ENCODE measurements at regions not wholly inside any gene's neighbourhood (a gene's known extent, or its start where the extent isn't known, plus 50 kb on each side); places are given as distances from the start of the nearest gene placed in this dataset.
"Not testable (repeated sequence)": the region's sequence is repeated elsewhere in the genome, so short reads cannot be mapped to it uniquely, and the experiment has no call there.

DNA sequence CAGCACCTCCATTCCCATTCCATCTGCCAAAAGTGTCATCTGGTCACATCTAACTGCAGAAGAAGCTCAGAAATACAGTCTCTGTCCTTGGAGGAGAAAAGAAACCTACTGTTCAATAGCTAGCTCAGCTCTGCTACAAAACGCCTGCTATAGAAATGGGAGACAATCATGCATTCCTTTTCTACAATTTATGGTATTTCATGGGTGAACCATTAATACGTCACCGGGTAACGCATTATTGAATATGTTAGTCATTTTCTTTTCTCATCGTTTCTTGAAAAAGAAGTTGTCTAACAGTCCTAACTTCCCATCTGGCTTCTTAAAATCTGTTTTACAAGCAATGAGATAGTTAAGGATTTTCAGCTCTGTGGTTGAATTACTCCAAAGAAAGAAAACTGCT lies 496.7 kb upstream of the RBFOX1 start:
- no peak for DNase-seq

GRCh38 chr16:6835516-6835915 lies 497.1 kb upstream of the RBFOX1 start:
- DNase-seq = no peak

DNA sequence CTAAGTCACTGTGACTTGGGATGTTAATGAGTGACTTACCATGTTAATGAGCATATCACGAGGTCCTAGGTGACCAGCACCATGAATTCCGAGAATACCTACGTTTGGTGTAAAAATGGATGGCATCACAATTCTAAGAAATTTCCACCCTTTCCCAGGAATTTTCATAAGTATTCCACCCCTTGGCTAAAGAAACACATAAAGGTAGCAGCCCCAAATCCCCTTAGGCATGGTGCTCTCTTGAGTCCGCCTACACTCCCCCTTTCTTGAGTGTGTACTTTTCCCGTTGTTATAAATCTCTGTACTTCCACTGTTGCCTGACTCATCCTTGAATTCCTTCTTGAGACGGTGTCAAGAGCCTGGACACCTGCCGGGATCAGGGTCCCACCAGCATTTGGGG lies 504.0 kb upstream of the RBFOX1 start:
- no peak for DNase-seq

GRCh38 chr16:6827931-6828330 lies 504.7 kb upstream of the RBFOX1 start:
- no peak for DNase-seq

DNA sequence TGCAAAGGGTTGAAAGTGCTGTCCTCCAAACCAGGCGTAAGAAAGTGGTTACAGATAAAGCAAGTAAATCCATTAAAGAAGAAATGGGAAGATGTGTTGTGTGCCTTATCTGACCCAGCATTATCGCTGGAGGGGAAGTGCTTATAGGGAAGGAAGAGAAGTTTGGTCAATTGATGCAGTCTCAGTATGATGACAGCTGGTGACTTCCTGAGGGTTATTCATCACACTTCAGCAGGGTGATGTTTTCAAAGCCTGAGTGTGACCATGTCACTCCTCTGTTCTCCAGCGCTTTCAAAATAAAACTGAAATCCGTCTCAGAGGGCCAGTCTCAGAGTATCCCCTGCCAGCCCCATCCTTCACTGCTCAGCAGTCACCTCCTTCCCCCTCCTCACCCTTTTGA lies 505.4 kb upstream of the RBFOX1 start:
- DNase-seq = no peak

DNA sequence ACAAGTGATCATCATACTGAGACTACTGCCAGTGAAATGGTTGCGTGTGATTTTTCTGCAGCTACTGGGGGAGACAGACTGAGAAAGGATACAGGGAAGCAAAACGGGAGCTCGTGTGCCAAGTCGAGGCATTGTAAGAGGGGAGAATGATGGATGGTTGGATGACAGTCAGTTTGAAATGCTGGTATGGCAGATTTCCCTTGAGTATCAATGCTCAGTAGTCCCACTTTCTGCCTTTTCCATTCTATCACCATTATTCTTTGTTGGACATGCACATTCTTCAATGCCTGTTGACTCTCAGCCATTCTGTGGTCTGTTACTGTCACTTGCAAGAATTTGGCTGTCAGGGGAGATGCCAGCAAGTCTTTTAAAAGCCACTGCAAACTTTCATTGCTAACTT lies 510.6 kb upstream of the RBFOX1 start:
- no peak for DNase-seq

DNA sequence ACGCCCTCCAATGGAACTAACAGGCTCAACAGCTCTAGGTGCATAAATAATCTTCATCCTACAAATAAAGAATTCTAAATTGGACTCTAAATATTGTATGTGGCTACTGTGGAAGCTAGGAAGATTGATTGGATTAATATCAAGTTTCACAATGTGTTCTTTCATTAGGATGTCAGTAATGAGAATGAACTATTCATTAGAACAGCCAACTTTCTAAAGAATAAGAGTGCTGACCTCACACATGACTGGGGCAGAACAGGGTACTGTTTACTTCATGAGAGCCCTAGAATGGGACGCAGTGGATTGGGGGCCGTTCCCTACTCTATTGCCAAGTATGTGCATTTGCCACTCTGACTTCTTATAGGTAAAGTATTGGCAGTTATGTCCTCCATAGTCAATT lies 528.2 kb upstream of the RBFOX1 start:
- DNase-seq = no peak

DNA sequence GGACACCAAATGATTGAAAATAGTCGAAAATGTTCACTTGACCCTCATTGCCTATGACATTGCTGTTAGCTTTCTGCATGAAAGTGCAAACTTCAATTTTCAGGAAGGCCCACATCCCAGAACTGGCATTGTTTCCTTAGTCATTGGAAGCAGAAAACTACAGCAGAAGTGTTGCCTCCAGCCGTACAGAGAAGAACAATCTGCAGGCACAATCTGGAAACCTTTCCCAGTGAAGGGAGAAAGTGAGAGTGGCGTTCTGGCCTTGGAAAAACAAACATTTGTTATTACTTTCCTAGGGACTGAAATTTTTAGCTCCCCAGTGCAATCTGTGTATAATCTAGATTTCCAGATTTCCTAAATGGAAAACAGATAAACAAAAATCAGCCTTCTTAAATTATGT lies 529.5 kb upstream of the RBFOX1 start:
- no peak for DNase-seq

DNA sequence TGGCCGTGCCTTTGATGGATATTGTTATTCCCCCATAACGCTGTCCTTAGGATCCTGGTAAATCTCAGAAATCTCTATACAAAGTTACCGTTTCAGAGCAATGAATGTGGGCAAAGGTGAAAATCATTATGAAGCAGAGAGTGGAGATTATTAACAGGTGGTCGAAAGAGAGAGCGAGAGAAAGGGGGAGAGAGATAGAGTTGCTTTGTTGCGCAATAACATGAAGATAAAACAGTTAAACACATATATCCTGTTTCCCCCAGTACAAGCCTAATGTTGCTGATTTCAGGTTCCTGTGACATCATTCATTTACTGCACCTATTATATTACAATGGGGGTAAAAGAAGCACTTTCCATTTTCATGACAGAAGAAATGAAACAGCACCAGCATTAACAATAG lies 535.4 kb upstream of the RBFOX1 start:
- no peak for DNase-seq

DNA sequence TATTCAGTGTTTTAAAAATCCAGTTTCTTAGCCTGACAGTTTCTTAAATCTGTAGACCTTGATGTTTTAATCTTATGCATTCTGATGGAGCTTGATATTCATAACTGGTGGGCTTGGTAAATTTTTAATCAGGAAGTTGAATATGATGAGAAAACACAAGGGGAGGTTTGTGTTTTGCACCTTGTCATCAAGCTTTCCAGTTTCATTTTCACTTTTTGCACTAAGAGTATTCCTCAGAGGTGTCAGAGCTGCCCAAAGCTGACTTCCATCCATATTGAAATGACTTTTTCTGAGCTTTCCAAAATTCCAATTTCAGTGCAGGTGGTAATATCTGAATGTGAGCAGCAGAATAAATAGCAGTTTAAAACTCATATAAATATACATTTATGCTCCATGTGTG lies 555.0 kb upstream of the RBFOX1 start:
- DNase-seq = no peak

DNA sequence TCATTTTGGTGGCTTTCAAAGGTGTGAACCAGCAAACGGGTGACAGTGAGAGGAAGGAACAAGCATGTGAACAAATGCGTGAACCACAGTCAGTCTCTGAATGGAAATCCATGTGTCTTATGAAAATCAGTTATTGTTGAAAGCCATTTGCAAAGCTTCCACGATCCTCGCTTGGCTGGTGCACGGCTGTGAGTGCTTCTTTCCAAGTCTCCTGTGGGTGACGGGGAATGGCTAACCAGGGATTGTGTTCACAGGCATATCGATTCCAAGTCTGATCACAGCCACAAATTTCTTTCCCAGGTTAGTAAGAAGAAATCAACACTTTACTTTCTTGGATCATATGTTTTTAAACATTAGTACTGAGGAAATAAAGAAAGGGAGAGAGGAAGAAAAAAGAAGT lies 556.9 kb upstream of the RBFOX1 start:
- DNase-seq = no peak

DNA sequence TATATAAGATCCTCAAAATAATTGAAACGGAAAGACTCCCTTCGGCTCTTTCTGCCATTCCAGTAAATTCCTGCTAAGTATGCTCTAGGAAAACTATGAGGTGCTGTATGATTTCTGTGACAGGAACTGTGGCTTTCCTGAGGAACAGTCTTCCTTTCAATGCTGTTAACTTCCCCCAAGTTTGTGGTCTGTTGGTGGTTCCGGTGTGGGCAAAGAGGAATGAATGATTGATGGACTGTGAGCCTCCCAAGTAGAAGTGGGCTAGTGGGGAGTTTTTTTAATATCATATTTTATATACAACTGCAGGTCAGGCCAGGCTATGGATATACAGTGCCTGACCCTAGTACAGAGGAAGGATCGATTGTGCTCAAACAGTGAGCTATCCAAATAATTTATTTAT lies 560.7 kb upstream of the RBFOX1 start:
- no peak for DNase-seq

DNA sequence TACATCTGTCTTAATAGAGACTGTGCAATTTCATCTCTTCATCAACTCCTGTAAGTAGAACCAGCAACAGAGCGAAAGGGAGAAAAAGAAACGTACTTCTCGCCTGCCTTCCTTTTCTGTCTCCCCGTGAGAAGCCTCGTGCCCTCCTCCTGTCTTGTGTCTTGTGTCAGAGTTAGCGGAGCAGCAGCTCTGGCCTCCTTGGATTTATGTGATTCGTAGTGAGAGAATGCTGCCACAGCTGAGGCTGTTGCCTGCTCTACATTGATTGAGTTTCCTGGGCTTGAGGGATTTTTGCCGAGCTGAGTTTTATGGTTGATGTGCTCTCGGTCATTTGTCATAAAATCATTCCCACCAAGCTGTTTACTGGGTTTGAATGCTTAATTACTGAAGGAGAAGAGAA lies 579.1 kb upstream of the RBFOX1 start:
- DNase-seq = no peak

DNA sequence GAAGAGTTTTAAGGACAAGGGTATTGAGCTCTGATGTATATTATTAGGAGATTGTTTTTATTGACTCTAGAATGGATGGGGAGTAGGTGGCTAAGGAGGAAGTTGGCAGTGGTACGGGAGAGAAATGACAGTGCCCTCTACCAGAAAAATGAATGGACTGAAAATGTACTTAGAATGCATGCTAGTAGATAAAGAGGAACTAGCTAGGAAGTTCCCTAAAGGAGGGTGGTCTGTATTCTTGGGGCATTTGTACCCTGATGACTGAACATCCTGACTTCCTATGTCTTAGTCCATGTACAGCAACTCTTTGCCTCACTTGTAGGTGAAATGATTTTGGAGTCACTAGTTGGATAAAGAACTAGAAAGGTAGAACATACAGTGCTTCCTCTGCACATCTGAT lies 581.5 kb upstream of the RBFOX1 start:
- DNase-seq = no peak

GRCh38 chr16:6749698-6750097 lies 582.9 kb upstream of the RBFOX1 start:
- DNase-seq = no peak

- DNase-seq = not testable (repeated sequence)
These were observed 596.3 kb upstream of the RBFOX1 start for GRCh38 chr16:6736302-6736701.

DNA sequence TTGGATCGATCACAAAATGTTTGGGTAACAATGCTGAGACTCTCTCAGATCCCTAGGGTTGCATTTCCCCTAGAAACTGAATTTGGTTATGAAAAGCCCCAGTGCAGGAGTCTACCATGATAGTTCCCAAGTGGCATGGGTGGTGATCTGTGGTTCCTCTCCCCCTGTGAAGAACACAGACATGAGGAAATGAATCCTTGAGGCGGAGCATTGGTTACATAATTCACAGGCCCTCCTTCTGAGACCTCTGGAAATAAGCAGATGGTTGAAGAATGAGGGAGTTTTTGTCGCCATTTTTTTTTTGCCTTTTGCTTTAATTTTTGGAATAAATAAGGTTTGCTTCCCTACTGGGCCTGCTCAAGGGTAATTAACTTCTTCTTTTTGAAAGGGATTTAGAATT lies 597.0 kb upstream of the RBFOX1 start:
- DNase-seq = no peak

DNA sequence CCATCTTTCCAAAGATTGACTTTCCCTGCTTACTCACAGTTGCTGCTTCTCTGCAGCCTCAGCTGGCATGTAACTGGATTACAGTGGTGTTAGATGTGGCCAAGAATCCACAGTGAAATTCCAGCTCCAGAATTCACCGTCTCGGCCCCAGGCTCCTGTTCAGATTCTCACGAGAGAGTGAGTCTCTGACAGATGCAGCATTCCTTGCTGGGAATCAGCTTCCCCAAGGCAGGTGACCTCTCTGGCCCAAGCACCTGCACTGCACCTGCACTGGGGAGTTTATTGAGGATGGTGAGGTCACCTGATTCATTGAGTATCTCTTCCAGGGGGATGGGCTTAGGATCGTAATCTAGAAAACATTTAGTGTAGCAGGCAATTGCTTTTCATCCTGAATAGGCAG lies 600.5 kb upstream of the RBFOX1 start:
- DNase-seq = no peak

DNA sequence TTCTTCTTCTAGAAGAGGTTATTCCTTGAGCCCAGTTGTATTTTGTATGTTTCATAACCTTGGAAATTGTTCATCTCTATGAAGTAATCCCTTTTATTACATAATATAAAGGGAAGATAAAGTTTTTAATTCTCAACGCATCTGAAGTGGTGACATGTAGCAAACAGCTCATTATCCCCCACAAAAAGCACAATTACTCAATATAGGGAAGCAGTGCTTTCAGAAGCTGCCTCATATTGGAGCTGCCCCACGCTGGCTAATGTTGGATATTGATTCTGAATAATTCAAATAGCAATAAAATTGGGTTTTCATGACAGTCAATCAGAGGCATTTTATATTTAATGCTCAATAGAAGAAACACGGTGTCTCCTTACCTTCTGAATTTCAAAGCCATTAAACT lies 604.3 kb upstream of the RBFOX1 start:
- DNase-seq = no peak

GRCh38 chr16:6726621-6727020 lies 606.0 kb upstream of the RBFOX1 start:
- DNase-seq = no peak

DNA sequence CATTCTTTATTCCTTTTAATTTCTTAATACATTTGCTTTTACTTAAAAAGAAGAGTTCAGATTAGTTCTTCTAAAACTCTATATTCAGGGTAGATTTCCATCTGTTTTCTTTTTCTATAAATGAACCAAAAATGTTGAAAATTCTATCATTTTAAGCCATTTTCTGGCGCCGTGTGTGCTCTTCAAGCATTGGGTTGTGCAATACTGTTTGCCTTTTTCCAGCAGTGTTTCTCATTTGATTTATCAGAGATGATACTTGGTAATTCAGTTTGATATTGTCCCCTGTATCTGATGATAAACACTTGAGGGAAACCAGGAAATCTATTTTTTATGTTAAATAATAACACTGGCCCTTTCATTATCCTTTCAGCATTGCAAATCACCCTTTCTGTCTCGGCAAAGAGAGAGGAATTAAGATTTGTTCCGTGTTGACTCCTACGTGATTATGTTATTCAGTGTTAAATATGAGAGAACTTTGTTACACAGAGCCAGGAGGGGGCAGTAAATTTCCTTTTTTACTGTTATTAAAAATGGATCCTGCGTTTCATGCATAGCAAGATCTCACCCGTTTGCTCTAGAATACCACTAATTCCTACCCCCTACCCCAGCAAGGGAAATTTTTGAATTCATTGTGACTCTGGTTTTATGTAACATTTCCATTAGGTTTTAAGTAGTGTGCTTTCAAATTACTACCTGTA lies 606.9 kb upstream of the RBFOX1 start:
- no peak for DNase-seq

- DNase-seq = not testable (repeated sequence)
These were observed 607.4 kb upstream of the RBFOX1 start for GRCh38 chr16:6725206-6725605.

- DNase-seq = no peak
These were observed 609.9 kb upstream of the RBFOX1 start for GRCh38 chr16:6722786-6723185.

DNA sequence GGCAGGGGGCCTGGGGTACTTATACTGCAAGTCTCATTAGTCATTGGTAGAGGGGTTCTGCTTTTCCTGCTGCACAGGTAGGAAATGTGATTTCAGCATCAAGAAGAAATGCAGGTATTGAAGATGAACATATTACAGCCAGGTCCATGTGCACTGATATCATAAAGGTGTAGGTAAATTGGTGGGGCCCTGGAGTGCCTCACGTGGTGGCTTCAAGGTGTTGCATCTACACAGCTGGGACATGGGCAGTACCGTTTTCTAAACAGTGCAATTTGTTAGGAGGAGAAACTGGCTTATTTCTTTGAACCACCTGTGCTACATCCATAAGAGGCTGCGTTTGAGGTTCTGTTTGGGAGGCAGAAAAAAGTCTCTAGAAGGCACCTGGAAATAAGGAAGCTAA lies 618.1 kb upstream of the RBFOX1 start:
- DNase-seq = no peak

GRCh38 chr16:6709736-6710135 lies 622.9 kb upstream of the RBFOX1 start:
- DNase-seq = no peak

All from stimulated activated CD4-positive, alpha-beta T cell treated with anti-CD3 and anti-CD28 coated beads, Interleukin-4, amount 100 ng/mL, for 24 hours (primary cell).